GM12878 (cell line): ENCODE measurements at regions not wholly inside any gene's neighbourhood (a gene's known extent, or its start where the extent isn't known, plus 50 kb on each side); places are given as distances from the start of the nearest gene placed in this dataset.

Experiments used
- ATAC-seq: fragments of 200-7000 bp; cut with Tn5 transposase; 3 replicates; pipeline ENCODE4 v1.9.1; 2020; ENCODE audit warnings: mild to moderate bottlenecking, moderate library complexity
- BruUV-seq: library from RNA; stranded (reverse); fragments of 400-500 nt; replicated peaks from 2 replicates; lab custom pipeline; 2021; lab: Mats Ljungman, UMichigan
- CTCF ChIA-PET: fragments of 300-600 bp; sonication (Branson Sonifier 250); formaldehyde crosslinking; extraction: SDS; loops from one replicate; lab custom pipeline; 2021; ENCODE audit warnings: inconsistent platforms; lab: Yijun Ruan, JAX
- POLR2A ChIA-PET: fragments of 350-600 bp; formaldehyde crosslinking; extraction: SDS; loops from one replicate; lab custom pipeline; 2021; ENCODE audit warnings: inconsistent platforms; lab: Charles Lee
- RAD21 ChIA-PET: fragments of 300-600 bp; sonication (Branson Sonifier 250); formaldehyde crosslinking; loops from one replicate; lab custom pipeline; 2023; ENCODE audit warnings: antibody characterized with exemption; ENCODE audit not compliant: unreplicated experiment; lab: Charles Lee
- SMC1A ChIA-PET: fragments of 300-600 bp; sonication (Branson Sonifier 250); formaldehyde crosslinking; loops from one replicate; lab custom pipeline; 2023; ENCODE audit not compliant: unreplicated experiment, uncharacterized antibody; lab: Charles Lee
- DNase-seq: peaks from one replicate; pipeline ENCODE4 v3.0.0-alpha.2; 2011; ENCODE audit warnings: low read depth, low spot score
- FAIRE-seq: peaks from 3 replicates; lab custom pipeline; 2011; peaks lifted over from hg19 to GRCh38; lab: Jason Lieb, UNC
- H2AFZ ChIP-seq: 2 replicates; pipeline ENCODE4 v1.6.0; 2011; ENCODE audit warnings: low read depth, low read length, control low read depth; ENCODE audit not compliant: control insufficient read depth
- H3K27ac ChIP-seq: 2 replicates; pipeline ENCODE4 v1.5.1; 2011; ENCODE audit warnings: control low read depth; ENCODE audit not compliant: control insufficient read depth, insufficient read depth
- H3K27me3 ChIP-seq, 2 experiments: replicated peaks in 1 of 2; 2 replicates each; pipeline versions ENCODE4 v1.6.0 to v1.6.1; 2011; ENCODE audit warnings: low read length in 1 of 2; ENCODE audit not compliant: control insufficient read depth in 2 of 2, insufficient read depth in 2 of 2
- H3K36me3 ChIP-seq, 2 experiments: 2 replicates each; pipeline ENCODE4 v1.5.1; 2011; ENCODE audit warnings: low read length in 1 of 2; ENCODE audit not compliant: control insufficient read depth in 2 of 2, insufficient read depth in 2 of 2
- H3K4me1 ChIP-seq: 2 replicates; pipeline ENCODE4 v1.6.1; 2011; ENCODE audit warnings: mild to moderate bottlenecking, low read length, moderate library complexity, mixed read lengths; ENCODE audit not compliant: control insufficient read depth, insufficient read depth
- H3K4me2 ChIP-seq: 2 replicates; pipeline ENCODE4 v1.6.0; 2011; ENCODE audit warnings: control low read depth; ENCODE audit not compliant: control insufficient read depth, insufficient read depth
- H3K4me3 ChIP-seq: fragments of 200-600 bp; sonication (generic); 2 replicates; pipeline ENCODE4 v1.5.1; 2016
- H3K79me2 ChIP-seq: 2 replicates; pipeline ENCODE4 v1.6.0; 2011; ENCODE audit warnings: low read length; ENCODE audit not compliant: control insufficient read depth, insufficient read depth
- H3K9ac ChIP-seq: 2 replicates; pipeline ENCODE4 v1.8.0; 2011; ENCODE audit warnings: low read length, control low read depth, mixed read lengths; ENCODE audit not compliant: control insufficient read depth, insufficient read depth
- H3K9me3 ChIP-seq: replicated peaks from 3 replicates; pipeline ENCODE4 v1.5.1; 2011; ENCODE audit warnings: mild to moderate bottlenecking, low read length; ENCODE audit not compliant: control insufficient read depth, insufficient read depth
- H4K20me1 ChIP-seq: 2 replicates; pipeline ENCODE4 v1.6.0; 2011; ENCODE audit not compliant: control insufficient read depth, insufficient read depth
- BMI1 ChIP-seq: fragments of 450-650 bp; IDR thresholded peaks from 2 replicates; pipeline ENCODE4 v1.6.1; 2016; ENCODE audit warnings: mild to moderate bottlenecking, moderate library complexity, borderline replicate concordance
- CHD1 ChIP-seq: IDR thresholded peaks from 2 replicates; pipeline ENCODE4 v1.6.1; 2012; ENCODE audit warnings: low read depth, low read length, improper control_type of control experiment
- EED ChIP-seq: sonication (generic); IDR thresholded peaks from 2 replicates; pipeline ENCODE4 v1.6.1; 2016; ENCODE audit warnings: antibody characterized with exemption, low read depth
- GATAD2B ChIP-seq: fragments of 450-650 bp; conservative IDR thresholded peaks from 2 replicates; pipeline ENCODE4 v1.6.1; 2017; ENCODE audit warnings: low read depth, mild to moderate bottlenecking, moderate library complexity
- HDAC6 ChIP-seq: fragments of 200-600 bp; sonication (generic); IDR thresholded peaks from one replicate; pipeline ENCODE4 v1.8.0; 2017; ENCODE audit warnings: antibody characterized with exemption; ENCODE audit not compliant: unreplicated experiment
- IKZF2 ChIP-seq, 2 experiments: fragments of 450-650 bp; IDR thresholded peaks; 2 replicates each; pipeline ENCODE4 v1.6.1; 2017; ENCODE audit warnings: mild to moderate bottlenecking in 2 of 2, moderate library complexity in 2 of 2
- JUNB ChIP-seq: IDR thresholded peaks from 2 replicates; pipeline ENCODE4 v1.6.1; 2016; ENCODE audit warnings: antibody characterized with exemption, mild to moderate bottlenecking
- RFX5 ChIP-seq: IDR thresholded peaks from 2 replicates; pipeline ENCODE4 v1.6.1; 2011; ENCODE audit warnings: low read depth, low read length, improper control_type of control experiment
- SMAD5 ChIP-seq: IDR thresholded peaks from 2 replicates; pipeline ENCODE4 v1.6.1; 2016; ENCODE audit warnings: antibody characterized with exemption, low read depth
- TARDBP ChIP-seq: IDR thresholded peaks from 2 replicates; pipeline ENCODE4 v1.6.1; 2016; ENCODE audit warnings: borderline replicate concordance
- ZBED1 ChIP-seq: IDR thresholded peaks from 2 replicates; pipeline ENCODE4 v1.6.1; 2016; ENCODE audit warnings: borderline replicate concordance
- WGBS: methylation state at CpG from one replicate; pipeline ENCODE4 v1.1.6; 2016; ENCODE audit warnings: low lambda C conversion rate; ENCODE audit not compliant: insufficient replicate concordance, insufficient coverage; ENCODE audit errors: missing lambda C conversion rate; 5-methylcytosine and 5-hydroxymethylcytosine counted together
- in situ Hi-C: fragments of 300-500 bp; cut with MboI; formaldehyde crosslinking; loops from 9 replicates; pipeline ENCODE4 v1.14.3; 2018; ENCODE audit warnings: mixed read lengths
- intact Hi-C: fragments of 100-400 bp; cut with micrococcal nuclease; formaldehyde crosslinking; loops from one replicate; pipeline ENCODE4 v1.14.2; 2022; ENCODE audit not compliant: unreplicated experiment
- TF ChIP-seq, protein P1 (sequence below): IDR thresholded peaks from 2 replicates; pipeline ENCODE4 v1.6.1; 2012; ENCODE audit warnings: mild to moderate bottlenecking, low read depth, low read length

DNA sequence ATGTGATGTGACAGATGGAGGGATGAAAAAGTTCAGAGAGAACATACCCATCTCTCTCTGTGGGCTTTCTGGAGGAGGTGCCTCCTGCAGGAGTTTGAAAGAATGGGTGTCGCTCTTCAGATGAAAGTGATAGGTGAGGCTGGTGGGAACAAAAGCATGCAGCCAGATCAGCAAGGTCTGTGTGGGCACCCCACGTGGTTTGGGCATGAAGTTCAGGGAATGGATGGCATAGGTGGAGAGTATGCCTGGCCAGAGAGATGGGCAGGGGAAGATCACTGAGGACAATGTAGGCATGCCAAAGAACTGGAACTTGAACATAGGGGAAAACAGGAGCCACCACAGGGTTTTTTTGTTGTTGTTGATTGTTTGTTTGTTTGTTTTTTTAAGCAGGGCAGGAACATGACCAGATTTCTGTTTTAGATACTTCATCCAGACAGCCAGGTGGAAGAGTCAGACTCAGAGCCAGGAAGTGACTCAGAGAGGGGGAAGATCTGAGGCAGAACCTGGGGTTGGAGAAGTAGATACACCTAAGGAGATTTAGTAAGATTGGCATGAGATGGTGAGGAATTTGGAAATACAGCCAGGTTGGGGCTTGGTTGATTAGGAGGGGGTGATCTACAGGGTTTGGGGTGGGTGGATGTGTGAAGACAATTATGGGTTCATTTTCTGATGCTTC, 64.8 kb upstream of the CLSTN2 start:
- in situ Hi-C loops (no loop called here), intact Hi-C loops (no loop called here)
- no peak overlapping the region for H3K4me2 ChIP-seq
- no peaks in the 10 kb centered on the region; a peak in 1 of 4 replicates for H3K27me3 ChIP-seq
- no peak overlapping the region for H3K27ac ChIP-seq
- H3K36me3 ChIP-seq, result no peaks in the 10 kb centered on the region
- H3K4me3 ChIP-seq, result no peak overlapping the region
- H4K20me1 ChIP-seq, result no peaks in the 10 kb centered on the region
- H3K9ac ChIP-seq, result no peak overlapping the region
- ChIA-PET RAD21 (no interaction called here), CTCF (no interaction called here), POLR2A (no interaction called here), SMC1A (interaction anchor here (0.6 kb wide), 1 partner anchor 9 kb away, joined by 3 read pairs; no protein-coding TSS in a partner anchor)
- DNase-seq, result no peak
- no peak for ATAC-seq
- no peak for TF ChIP-seq GATAD2B
- TF ChIP-seq RFX5, result no peak
- no peak for TF ChIP-seq ZBED1
- TF ChIP-seq HDAC6, result no peak
- no peak for TF ChIP-seq TARDBP
- TF ChIP-seq BMI1, result no peak
- no peak for TF ChIP-seq SMAD5
- no peaks in the 10 kb centered on the region for H3K79me2 ChIP-seq
- BruUV-seq, result no TSS peak
- H3K9me3 ChIP-seq, result no peaks in the 10 kb centered on the region
- no peaks in the 10 kb centered on the region for H3K4me1 ChIP-seq
- no peak overlapping the region for H2AFZ ChIP-seq
- FAIRE-seq, result peak; percentile 52
- 0% methylated on average over 2 of the region's 2 CpGs for whole genome bisulfite sequencing

DNA sequence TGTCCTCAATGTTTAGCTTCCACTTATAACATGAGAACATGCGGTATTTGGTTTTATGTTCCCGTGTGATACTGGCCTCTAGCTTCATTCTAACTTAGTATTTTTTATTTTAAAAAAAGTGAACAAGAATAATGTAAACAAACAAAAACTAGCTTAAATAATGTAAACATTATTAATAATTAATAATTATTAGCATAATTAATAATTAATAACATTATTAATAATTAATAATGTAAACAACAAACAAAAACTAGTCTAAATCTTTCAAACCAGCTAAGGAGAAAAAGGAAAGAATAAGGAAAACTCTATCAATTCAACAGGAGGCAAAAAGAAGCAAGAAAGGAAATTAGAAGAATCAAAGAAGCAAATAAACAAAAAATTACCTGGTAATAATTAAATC, 66.2 kb upstream of the CLSTN2 start:
- 92% methylated on average over 2 of the region's 2 CpGs for WGBS
- DNase-seq (no peak), ATAC-seq (no peak), FAIRE-seq (no peak)
- no peak overlapping the region for H3K27ac ChIP-seq
- no peaks in the 10 kb centered on the region for H3K36me3 ChIP-seq
- no TSS peak for BruUV-seq
- no peak overlapping the region for H2AFZ ChIP-seq
- no peaks in the 10 kb centered on the region for H3K79me2 ChIP-seq
- ChIA-PET RAD21 (no interaction called here), SMC1A (no interaction called here), CTCF (interaction anchor here (0.7 kb wide), 1 partner anchor 45 kb away, joined by 6 read pairs; no protein-coding TSS in a partner anchor), POLR2A (no interaction called here)
- H4K20me1 ChIP-seq, result no peaks in the 10 kb centered on the region
- no peak overlapping the region for H3K4me3 ChIP-seq
- no peaks in the 10 kb centered on the region; a peak in 1 of 4 replicates for H3K27me3 ChIP-seq
- intact Hi-C loops (no loop called here), in situ Hi-C loops (no loop called here)
- H3K9ac ChIP-seq, result no peak overlapping the region
- no peaks in the 10 kb centered on the region for H3K9me3 ChIP-seq
- no peaks in the 10 kb centered on the region for H3K4me1 ChIP-seq
- H3K4me2 ChIP-seq, result no peak overlapping the region
- TF ChIP-seq IKZF2 (IDR thresholded peaks at IDR 0.05) (no peak), CHD1 (no peak), JUNB (no peak), EED (no peak)
- TF ChIP-seq, protein P1, sequence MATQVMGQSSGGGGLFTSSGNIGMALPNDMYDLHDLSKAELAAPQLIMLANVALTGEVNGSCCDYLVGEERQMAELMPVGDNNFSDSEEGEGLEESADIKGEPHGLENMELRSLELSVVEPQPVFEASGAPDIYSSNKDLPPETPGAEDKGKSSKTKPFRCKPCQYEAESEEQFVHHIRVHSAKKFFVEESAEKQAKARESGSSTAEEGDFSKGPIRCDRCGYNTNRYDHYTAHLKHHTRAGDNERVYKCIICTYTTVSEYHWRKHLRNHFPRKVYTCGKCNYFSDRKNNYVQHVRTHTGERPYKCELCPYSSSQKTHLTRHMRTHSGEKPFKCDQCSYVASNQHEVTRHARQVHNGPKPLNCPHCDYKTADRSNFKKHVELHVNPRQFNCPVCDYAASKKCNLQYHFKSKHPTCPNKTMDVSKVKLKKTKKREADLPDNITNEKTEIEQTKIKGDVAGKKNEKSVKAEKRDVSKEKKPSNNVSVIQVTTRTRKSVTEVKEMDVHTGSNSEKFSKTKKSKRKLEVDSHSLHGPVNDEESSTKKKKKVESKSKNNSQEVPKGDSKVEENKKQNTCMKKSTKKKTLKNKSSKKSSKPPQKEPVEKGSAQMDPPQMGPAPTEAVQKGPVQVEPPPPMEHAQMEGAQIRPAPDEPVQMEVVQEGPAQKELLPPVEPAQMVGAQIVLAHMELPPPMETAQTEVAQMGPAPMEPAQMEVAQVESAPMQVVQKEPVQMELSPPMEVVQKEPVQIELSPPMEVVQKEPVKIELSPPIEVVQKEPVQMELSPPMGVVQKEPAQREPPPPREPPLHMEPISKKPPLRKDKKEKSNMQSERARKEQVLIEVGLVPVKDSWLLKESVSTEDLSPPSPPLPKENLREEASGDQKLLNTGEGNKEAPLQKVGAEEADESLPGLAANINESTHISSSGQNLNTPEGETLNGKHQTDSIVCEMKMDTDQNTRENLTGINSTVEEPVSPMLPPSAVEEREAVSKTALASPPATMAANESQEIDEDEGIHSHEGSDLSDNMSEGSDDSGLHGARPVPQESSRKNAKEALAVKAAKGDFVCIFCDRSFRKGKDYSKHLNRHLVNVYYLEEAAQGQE, result no peak
